H9 (cell line): ENCODE measurements at regions not wholly inside any gene's neighbourhood (a gene's known extent, or its start where the extent isn't known, plus 50 kb on each side); places are given as distances from the start of the nearest gene placed in this dataset.

ENCODE experiments used
- DNase-seq: peaks from one replicate; pipeline ENCODE4 v3.0.0-alpha.2; 2017
- H2AFZ ChIP-seq: one replicate; pipeline ENCODE4 v1.6.1; 2013; ENCODE audit warnings: mild to moderate bottlenecking, low read length, control low read depth, moderate library complexity
- H2AK5ac ChIP-seq: 2 replicates; pipeline ENCODE4 v1.6.1; 2013; ENCODE audit warnings: low read length, control low read depth, mixed read lengths; ENCODE audit not compliant: insufficient read length
- H2BK120ac ChIP-seq: one replicate; pipeline ENCODE4 v1.6.1; 2013; ENCODE audit warnings: low read depth, mild to moderate bottlenecking, low read length, control low read depth, inconsistent platforms; ENCODE audit not compliant: poor library complexity, severe bottlenecking
- H2BK12ac ChIP-seq: 2 replicates; pipeline ENCODE4 v1.6.1; 2013; ENCODE audit warnings: low read length, control low read depth, mixed read lengths, low read depth; ENCODE audit not compliant: insufficient read length
- H2BK15ac ChIP-seq: 2 replicates; pipeline ENCODE4 v1.6.1; 2013; ENCODE audit warnings: low read depth, low read length, control low read depth
- H2BK20ac ChIP-seq: one replicate; pipeline ENCODE4 v1.6.1; 2013; ENCODE audit warnings: low read depth, mild to moderate bottlenecking, low read length, control low read depth, inconsistent platforms; ENCODE audit not compliant: poor library complexity, severe bottlenecking
- H2BK5ac ChIP-seq: 2 replicates; pipeline ENCODE4 v1.6.1; 2013; ENCODE audit warnings: low read length, control low read depth, mixed read lengths; ENCODE audit not compliant: insufficient read length
- H3K14ac ChIP-seq: 2 replicates; pipeline ENCODE4 v1.6.1; 2013; ENCODE audit warnings: low read length, control low read depth; ENCODE audit not compliant: insufficient read depth
- H3K18ac ChIP-seq: 2 replicates; pipeline ENCODE4 v1.6.1; 2013; ENCODE audit warnings: low read depth, mild to moderate bottlenecking, mixed read lengths, low read length, control low read depth; ENCODE audit not compliant: insufficient read length
- H3K23ac ChIP-seq: 2 replicates; pipeline ENCODE4 v1.6.1; 2013; ENCODE audit warnings: low read length, control low read depth, mixed read lengths, low read depth; ENCODE audit not compliant: insufficient read length
- H3K23me2 ChIP-seq: 2 replicates; pipeline ENCODE4 v1.6.1; 2013; ENCODE audit warnings: low read depth, mild to moderate bottlenecking, mixed read lengths, low read length, control low read depth; ENCODE audit not compliant: insufficient read length, poor library complexity, severe bottlenecking
- H3K27ac ChIP-seq: 2 replicates; pipeline ENCODE4 v1.5.1; 2013; ENCODE audit warnings: low read length, control low read depth, mixed read lengths, low read depth; ENCODE audit not compliant: insufficient read length
- H3K27me3 ChIP-seq: 2 replicates; pipeline ENCODE4 v1.6.1; 2013; ENCODE audit warnings: low read length, control low read depth, inconsistent platforms; ENCODE audit not compliant: insufficient read depth
- H3K4ac ChIP-seq: 2 replicates; pipeline ENCODE4 v1.6.1; 2013; ENCODE audit warnings: low read depth, mild to moderate bottlenecking, control low read depth, inconsistent platforms, low read length, moderate library complexity
- H3K4me1 ChIP-seq: 2 replicates; pipeline ENCODE4 v1.6.1; 2013; ENCODE audit warnings: low read length, control low read depth, inconsistent platforms; ENCODE audit not compliant: insufficient read depth
- H3K4me2 ChIP-seq: 2 replicates; pipeline ENCODE4 v1.6.1; 2013; ENCODE audit warnings: low read length, control low read depth, mixed read lengths; ENCODE audit not compliant: insufficient read length, insufficient read depth
- H3K56ac ChIP-seq: 2 replicates; pipeline ENCODE4 v1.6.1; 2013; ENCODE audit warnings: low read depth, mild to moderate bottlenecking, mixed read lengths, low read length, control low read depth; ENCODE audit not compliant: insufficient read length
- H3K79me1 ChIP-seq: 2 replicates; pipeline ENCODE4 v1.6.1; 2013; ENCODE audit warnings: low read depth, mild to moderate bottlenecking, moderate library complexity, low read length, control low read depth, inconsistent platforms; ENCODE audit not compliant: insufficient read depth, poor library complexity, severe bottlenecking
- H3K79me2 ChIP-seq: 2 replicates; pipeline ENCODE4 v1.6.1; 2013; ENCODE audit warnings: low read length, control low read depth, inconsistent platforms; ENCODE audit not compliant: insufficient read depth
- H3K9ac ChIP-seq: 2 replicates; pipeline ENCODE4 v1.6.1; 2013; ENCODE audit warnings: low read length, control low read depth, mixed read lengths; ENCODE audit not compliant: insufficient read length; ENCODE audit errors: extremely low read depth
- H3K9me3 ChIP-seq: one replicate; pipeline ENCODE4 v1.6.1; 2013; ENCODE audit warnings: low read depth, low read length, inconsistent platforms; ENCODE audit not compliant: control insufficient read depth
- H3T11ph ChIP-seq: one replicate; pipeline ENCODE4 v1.6.1; 2013; ENCODE audit warnings: mild to moderate bottlenecking, low read length, control low read depth, inconsistent platforms
- H4K20me1 ChIP-seq: one replicate; pipeline ENCODE4 v1.6.1; 2013; ENCODE audit not compliant: control insufficient read depth, insufficient read length, insufficient read depth
- H4K5ac ChIP-seq: 2 replicates; pipeline ENCODE4 v1.6.1; 2013; ENCODE audit warnings: low read depth, mild to moderate bottlenecking, mixed read lengths, low read length, control low read depth; ENCODE audit not compliant: insufficient read length
- H4K8ac ChIP-seq: replicated peaks from 2 replicates; pipeline ENCODE4 v1.6.1; 2013; ENCODE audit warnings: low read length, control low read depth, mixed read lengths, low read depth; ENCODE audit not compliant: insufficient read length
- H4K91ac ChIP-seq: 2 replicates; pipeline ENCODE4 v1.6.1; 2013; ENCODE audit warnings: low read depth, mild to moderate bottlenecking, moderate library complexity, mixed read lengths, low read length, control low read depth; ENCODE audit not compliant: insufficient read length
- H3K27ac Mint-ChIP-seq, 3 experiments: 2 replicates in 2 of 3; 3 replicates in 1 of 3; pipeline ENCODE4 v1.8.0; 2020 to 2021; ENCODE audit warnings: mixed read lengths in 3 of 3, mild to moderate bottlenecking in 1 of 3, moderate library complexity in 1 of 3
- H3K27me3 Mint-ChIP-seq: 2 replicates; pipeline ENCODE4 v1.8.0; 2021; ENCODE audit warnings: low read depth, mild to moderate bottlenecking, moderate library complexity, mixed read lengths
- H3K36me3 Mint-ChIP-seq, 3 experiments: 2 replicates in 2 of 3; 3 replicates in 1 of 3; pipeline ENCODE4 v1.8.0; 2020 to 2021; ENCODE audit warnings: low read depth in 3 of 3, mixed read lengths in 3 of 3; ENCODE audit not compliant: insufficient read depth in 1 of 3
- H3K4me1 Mint-ChIP-seq, 2 experiments: 2 replicates each; pipeline ENCODE4 v1.8.0; 2020; ENCODE audit warnings: mixed read lengths in 2 of 2
- H3K4me3 Mint-ChIP-seq, 2 experiments: 2 replicates in 1 of 2; 3 replicates in 1 of 2; pipeline ENCODE4 v1.8.0; 2020 to 2021; ENCODE audit warnings: mild to moderate bottlenecking in 2 of 2, mixed read lengths in 2 of 2, moderate library complexity in 1 of 2
- H3K9me3 Mint-ChIP-seq, 2 experiments: 2 replicates in 1 of 2; 3 replicates in 1 of 2; pipeline ENCODE4 v1.8.0; 2020; ENCODE audit warnings: mild to moderate bottlenecking in 2 of 2, mixed read lengths in 2 of 2, moderate library complexity in 1 of 2
- WGBS: extraction: QIAGEN DNeasy Blood & Tissue Kit; methylation state at CpG from one replicate; pipeline ENCODE4 v1.1.7; 2013; ENCODE audit warnings: missing lambda C conversion rate, low lambda C conversion rate, mixed read lengths; ENCODE audit not compliant: insufficient read length; ENCODE audit errors: extremely low coverage; 5-methylcytosine and 5-hydroxymethylcytosine counted together
- TF ChIP-seq, protein P1 (sequence below): fragments of 200-600 bp; sonication (generic); conservative IDR thresholded peaks from 3 replicates; pipeline ENCODE4 v1.8.0; 2021; ENCODE audit warnings: antibody characterized with exemption, mild to moderate bottlenecking

DNA sequence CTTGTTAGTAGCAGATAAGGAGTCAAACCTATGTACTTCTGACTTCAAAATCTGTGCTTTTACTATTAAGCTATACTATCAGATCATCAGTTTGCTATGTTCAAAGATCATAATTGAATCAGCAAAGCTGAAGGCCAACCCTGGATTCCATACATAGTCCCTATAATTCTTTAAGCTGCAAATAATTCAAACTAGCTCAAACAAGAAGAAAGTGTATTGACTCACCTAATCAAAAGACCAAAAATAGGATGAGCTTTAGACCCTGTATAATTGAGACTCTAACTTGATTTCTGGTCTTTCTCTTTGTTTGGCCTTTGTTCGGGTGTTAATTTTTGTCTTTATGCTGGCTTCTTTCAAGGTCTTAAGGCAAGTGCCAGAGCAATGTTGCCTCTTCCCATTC is 213.7 kb downstream of the CWF19L2 start:
- no CpG with 5 or more reads among the region's 1 CpG for WGBS
- Histone ChIP-seq H2BK12ac (no peak overlapping the region), H3K27me3 (no peaks in the 10 kb centered on the region), H3K56ac (no peak overlapping the region), H2BK20ac (no peak overlapping the region), H3K9ac (no peak overlapping the region), H4K5ac (no peak overlapping the region), H4K91ac (no peak overlapping the region), H3K23me2 (no peaks in the 10 kb centered on the region), H3K18ac (no peak overlapping the region), H2AK5ac (no peak overlapping the region), H3K23ac (no peak overlapping the region), H3K4me2 (no peak overlapping the region), H3K14ac (no peak overlapping the region), H3K4ac (no peak overlapping the region), H3K79me2 (no peaks in the 10 kb centered on the region; the same call in 1 of the 2 replicates), H4K20me1 (no peaks in the 10 kb centered on the region), H2AFZ (no peak overlapping the region), H3K27ac (no peak overlapping the region), H2BK120ac (no peak overlapping the region), H2BK15ac (no peak overlapping the region), H3K79me1 (no peaks in the 10 kb centered on the region), H2BK5ac (no peak overlapping the region), H3K4me1 (no peaks in the 10 kb centered on the region), H3T11ph (no peak overlapping the region), H4K8ac (no peak overlapping the region), H3K9me3 (no peaks in the 10 kb centered on the region)
- H3K27ac Mint-ChIP-seq, result no peak overlapping the region
- H3K27me3 Mint-ChIP-seq, result no peaks in the 10 kb centered on the region; the same call in 1 of the 2 replicates
- DNase-seq, result no peak
- H3K4me1 Mint-ChIP-seq, result no peaks in the 10 kb centered on the region; a peak in 1 of 4 replicates
- no peaks in the 10 kb centered on the region for H3K36me3 Mint-ChIP-seq
- TF ChIP-seq, protein P1, sequence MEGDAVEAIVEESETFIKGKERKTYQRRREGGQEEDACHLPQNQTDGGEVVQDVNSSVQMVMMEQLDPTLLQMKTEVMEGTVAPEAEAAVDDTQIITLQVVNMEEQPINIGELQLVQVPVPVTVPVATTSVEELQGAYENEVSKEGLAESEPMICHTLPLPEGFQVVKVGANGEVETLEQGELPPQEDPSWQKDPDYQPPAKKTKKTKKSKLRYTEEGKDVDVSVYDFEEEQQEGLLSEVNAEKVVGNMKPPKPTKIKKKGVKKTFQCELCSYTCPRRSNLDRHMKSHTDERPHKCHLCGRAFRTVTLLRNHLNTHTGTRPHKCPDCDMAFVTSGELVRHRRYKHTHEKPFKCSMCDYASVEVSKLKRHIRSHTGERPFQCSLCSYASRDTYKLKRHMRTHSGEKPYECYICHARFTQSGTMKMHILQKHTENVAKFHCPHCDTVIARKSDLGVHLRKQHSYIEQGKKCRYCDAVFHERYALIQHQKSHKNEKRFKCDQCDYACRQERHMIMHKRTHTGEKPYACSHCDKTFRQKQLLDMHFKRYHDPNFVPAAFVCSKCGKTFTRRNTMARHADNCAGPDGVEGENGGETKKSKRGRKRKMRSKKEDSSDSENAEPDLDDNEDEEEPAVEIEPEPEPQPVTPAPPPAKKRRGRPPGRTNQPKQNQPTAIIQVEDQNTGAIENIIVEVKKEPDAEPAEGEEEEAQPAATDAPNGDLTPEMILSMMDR, result no peak
- no peak overlapping the region for H3K4me3 Mint-ChIP-seq
- H3K9me3 Mint-ChIP-seq, result no peaks in the 10 kb centered on the region; a peak in 2 of 5 replicates
